GM10266 (cell line): ENCODE measurements at regions not wholly inside any gene's neighbourhood (a gene's known extent, or its start where the extent isn't known, plus 50 kb on each side); places are given as distances from the start of the nearest gene placed in this dataset.

Source experiments
- DNase-seq: peaks from one replicate; pipeline ENCODE4 v3.0.0; 2012; ENCODE audit errors: extremely low spot score
- CTCF ChIP-seq: IDR thresholded peaks from 2 replicates; pipeline ENCODE4 v1.5.1; 2012; ENCODE audit warnings: mild to moderate bottlenecking, low read depth; ENCODE audit not compliant: control insufficient read depth, insufficient read depth; ENCODE audit errors: missing control alignments

- no peak for DNase-seq
- TF ChIP-seq CTCF, result no peak
Observed at GRCh38 chr13:67821606-67822005, 591.5 kb upstream of the PCDH9 start.

GRCh38 chr13:67806796-67807195 is 576.7 kb upstream of the PCDH9 start:
- TF ChIP-seq CTCF, result no peak
- DNase-seq, result no peak

- DNase-seq, result no peak
- TF ChIP-seq CTCF, result no peak
Observed at GRCh38 chr13:67803118-67803517, 573.0 kb upstream of the PCDH9 start.

DNA sequence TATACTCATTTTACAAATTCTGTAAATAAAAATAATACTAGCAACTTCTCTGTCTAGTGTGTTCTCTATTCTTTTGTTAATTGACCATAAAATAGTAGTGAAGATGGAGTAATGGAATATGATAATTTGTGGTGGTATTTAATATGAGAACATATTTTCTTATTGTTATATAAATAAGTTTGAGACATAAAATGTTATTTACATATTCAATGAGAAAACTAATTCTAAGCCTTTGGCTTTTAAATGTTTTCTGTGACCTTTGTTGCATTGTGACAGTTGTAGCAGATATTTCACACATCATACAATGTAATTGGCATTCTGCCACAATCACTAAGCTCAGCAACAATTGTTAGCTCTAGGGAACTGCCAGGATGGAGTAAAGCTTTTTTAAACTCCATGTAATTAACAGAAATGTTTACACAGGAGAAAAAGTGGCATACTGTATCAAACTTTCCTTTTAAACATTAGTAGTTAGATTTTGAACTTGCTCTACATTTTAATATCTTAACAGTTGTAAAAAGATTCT is 562.1 kb upstream of the PCDH9 start:
- TF ChIP-seq CTCF, result no peak

DNA sequence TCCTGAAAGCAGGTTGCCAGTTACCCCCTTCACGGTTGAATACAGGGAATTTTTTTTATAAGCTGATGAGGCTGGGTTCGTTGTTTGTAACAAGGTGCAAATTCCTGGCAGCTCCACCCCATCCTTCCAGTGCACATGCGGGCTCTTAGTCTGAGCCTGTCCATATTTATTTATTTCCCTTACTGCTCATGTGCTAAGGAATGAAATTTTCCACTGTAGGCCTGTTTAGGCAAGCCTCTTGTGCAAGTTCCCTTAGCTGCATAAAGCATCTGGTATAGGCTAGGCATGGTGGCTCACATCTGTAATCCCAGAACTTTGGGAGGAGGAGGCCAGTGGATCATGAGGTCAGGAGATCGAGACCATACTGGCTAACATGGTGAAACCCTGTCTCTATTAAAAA is 560.9 kb upstream of the PCDH9 start:
- DNase-seq, result no peak
- no peak for TF ChIP-seq CTCF

More for the DNA sequence above, 562.1 kb upstream of the PCDH9 start:
- no peak for DNase-seq

GRCh38 chr13:67776151-67776550 is 546.0 kb upstream of the PCDH9 start:
- no peak for DNase-seq

GRCh38 chr13:67775359-67775758 is 545.2 kb upstream of the PCDH9 start:
- DNase-seq, result no peak
- TF ChIP-seq CTCF, result no peak

More at GRCh38 chr13:67776151-67776550, 546.0 kb upstream of the PCDH9 start:
- no peak for TF ChIP-seq CTCF
